MM.1S (cell line): ENCODE measurements at regions not wholly inside any gene's neighbourhood (a gene's known extent, or its start where the extent isn't known, plus 50 kb on each side); places are given as distances from the start of the nearest gene placed in this dataset.
"Not testable (repeated sequence)": the region's sequence is repeated elsewhere in the genome, so short reads cannot be mapped to it uniquely, and the experiment has no call there.

ENCODE experiments used
- EZH2 ChIP-seq: fragments of 300-600 bp; sonication (generic); optimal IDR thresholded peaks from 2 replicates; pipeline ENCODE3; 2017; ENCODE audit warnings: low read depth, mild to moderate bottlenecking, antibody characterized with exemption, low read length, mixed read lengths
- TF ChIP-seq, protein P1 (sequence below): fragments of 300-600 bp; sonication (generic); IDR thresholded peaks from 2 replicates; pipeline ENCODE4 v1.5.1; 2016; ENCODE audit warnings: antibody characterized with exemption, low read length, mixed read lengths

DNA sequence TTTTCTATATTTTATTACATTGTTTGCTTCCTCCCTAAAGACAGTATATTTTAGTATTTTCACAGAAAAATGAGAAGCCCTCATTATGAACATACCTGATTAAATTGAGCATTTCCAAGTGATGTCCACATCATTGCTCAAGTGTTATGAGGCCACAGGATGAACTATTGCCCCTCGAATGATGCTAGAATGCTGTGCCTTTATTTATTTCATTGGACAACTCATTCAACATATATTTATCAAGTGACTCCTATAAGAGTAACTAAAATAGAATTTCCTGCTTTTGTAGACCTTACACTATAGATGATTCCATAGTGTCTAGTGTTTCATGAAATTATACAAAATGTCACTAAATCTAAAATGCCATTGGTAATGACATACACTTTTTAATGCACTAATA is 187.8 kb upstream of the NOTCH2NLA start:
- TF ChIP-seq, protein P1, sequence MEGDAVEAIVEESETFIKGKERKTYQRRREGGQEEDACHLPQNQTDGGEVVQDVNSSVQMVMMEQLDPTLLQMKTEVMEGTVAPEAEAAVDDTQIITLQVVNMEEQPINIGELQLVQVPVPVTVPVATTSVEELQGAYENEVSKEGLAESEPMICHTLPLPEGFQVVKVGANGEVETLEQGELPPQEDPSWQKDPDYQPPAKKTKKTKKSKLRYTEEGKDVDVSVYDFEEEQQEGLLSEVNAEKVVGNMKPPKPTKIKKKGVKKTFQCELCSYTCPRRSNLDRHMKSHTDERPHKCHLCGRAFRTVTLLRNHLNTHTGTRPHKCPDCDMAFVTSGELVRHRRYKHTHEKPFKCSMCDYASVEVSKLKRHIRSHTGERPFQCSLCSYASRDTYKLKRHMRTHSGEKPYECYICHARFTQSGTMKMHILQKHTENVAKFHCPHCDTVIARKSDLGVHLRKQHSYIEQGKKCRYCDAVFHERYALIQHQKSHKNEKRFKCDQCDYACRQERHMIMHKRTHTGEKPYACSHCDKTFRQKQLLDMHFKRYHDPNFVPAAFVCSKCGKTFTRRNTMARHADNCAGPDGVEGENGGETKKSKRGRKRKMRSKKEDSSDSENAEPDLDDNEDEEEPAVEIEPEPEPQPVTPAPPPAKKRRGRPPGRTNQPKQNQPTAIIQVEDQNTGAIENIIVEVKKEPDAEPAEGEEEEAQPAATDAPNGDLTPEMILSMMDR, result not testable (repeated sequence)
- TF ChIP-seq EZH2, result not testable (repeated sequence)
